Psoas muscle (tissue), 7 donors: ENCODE measurements at regions not wholly inside any gene's neighbourhood (a gene's known extent, or its start where the extent isn't known, plus 50 kb on each side); places are given as distances from the start of the nearest gene placed in this dataset.

Experiments used
- ATAC-seq, 4 donors: fragments of 200-7000 bp; cut with Tn5 transposase; one replicate each; pipeline ENCODE4 v1.9.1; 2020; ENCODE audit warnings: moderate library complexity in 3 of 4, mild to moderate bottlenecking in 2 of 4
- DNase-seq, 2 donors: peaks; one replicate each; pipeline ENCODE4 v3.0.0-alpha.2; 2020
- H3K27ac ChIP-seq: fragments of 200-600 bp; one replicate; pipeline ENCODE4 v1.8.0; 2022
- H3K27me3 ChIP-seq, 3 donors: fragments of 200-600 bp in 1 of 3; one replicate each; pipeline versions ENCODE4 v1.6.1 to v1.8.0; 2013 to 2022; ENCODE audit warnings: low read length in 2 of 3, mild to moderate bottlenecking in 2 of 3, moderate library complexity in 1 of 3; ENCODE audit not compliant: insufficient read depth in 3 of 3
- H3K36me3 ChIP-seq, 2 donors: fragments of 200-600 bp in 1 of 2; one replicate each; pipeline versions ENCODE4 v1.6.1 to v1.8.0; 2013 to 2022; ENCODE audit warnings: low read depth in 1 of 2, mild to moderate bottlenecking in 1 of 2, moderate library complexity in 1 of 2; ENCODE audit not compliant: insufficient read depth in 1 of 2
- H3K4me1 ChIP-seq: fragments of 200-600 bp; one replicate; pipeline ENCODE4 v1.8.0; 2022
- H3K4me3 ChIP-seq: fragments of 200-600 bp; one replicate; pipeline ENCODE4 v1.8.0; 2022; ENCODE audit warnings: mild to moderate bottlenecking
- H3K9me3 ChIP-seq: fragments of 200-600 bp; one replicate; pipeline ENCODE4 v1.8.0; 2022
- CTCF ChIP-seq: fragments of 200-600 bp; IDR thresholded peaks from one replicate; pipeline ENCODE4 v1.8.0; 2022; ENCODE audit warnings: antibody characterized with exemption
- WGBS, 3 donors: extraction: QIAGEN DNeasy Blood & Tissue Kit; methylation state at CpG; one replicate each; pipeline versions ENCODE4 v1.1.6 to v1.1.7; 2013; 5-methylcytosine and 5-hydroxymethylcytosine counted together
- intact Hi-C, 2 donors: fragments of 100-400 bp; cut with DNase I; formaldehyde crosslinking; loops; one replicate each; pipeline versions ENCODE4 v1.11.0 to v1.14.2; 2022
- donor health status: healthy with polysubstance abuse.
- donor health status: DM: no; HTN: no; CAD: no; lungs with moderate emphysema.
- donor health status: Bipolar disorder and iron deficiency.
- donor health status: healthy.
- donor health status: DM: yes; HTN: yes; CAD: no.
- donor health status: DM: no; HTN: no; CAD: no.
- donor health status: DM: yes; HTN: yes; CAD: no.

GRCh38 chr15:70477750-70478250, 285.6 kb downstream of the UACA start:
- Histone ChIP-seq H3K36me3 (no peaks in the 10 kb centered on the region), H3K27me3 (peaks cover 0 to 7% (median 0%) of the 10 kb centered on the region in 3 donors), H3K4me1 (peaks cover 23% of the 10 kb centered on the region), H3K27ac (no peak overlapping the region), H3K4me3 (no peak overlapping the region), H3K9me3 (no peaks in the 10 kb centered on the region)
- no peak for DNase-seq
- TF ChIP-seq CTCF = no peak
- no peak for ATAC-seq
- intact Hi-C loops = loop anchor here in 1 of 2 donors (10.0 kb wide), 1 partner anchor 273 kb away; no protein-coding TSS in a partner anchor
- WGBS, 3 donors = 92 to 98% (median 95%) methylated on average over 7 to 9 of the region's 9 CpGs

- no peaks in the 10 kb centered on the region for H3K9me3 ChIP-seq
- TF ChIP-seq CTCF = no peak
- WGBS, 3 donors = 98 to 100% (median 99%) methylated on average over 5 of the region's 5 CpGs
- no peak for ATAC-seq
- intact Hi-C loops = loop anchor here in 1 of 2 donors (10.0 kb wide), 1 partner anchor 272 kb away; no protein-coding TSS in a partner anchor
- no peak overlapping the region for H3K27ac ChIP-seq
- H3K36me3 ChIP-seq = no peaks in the 10 kb centered on the region
- H3K4me3 ChIP-seq = no peak overlapping the region
- H3K4me1 ChIP-seq = peaks cover 23% of the 10 kb centered on the region
- H3K27me3 ChIP-seq = no peaks in the 10 kb centered on the region
- DNase-seq = no peak
Measured at GRCh38 chr15:70476441-70476840, 286.9 kb downstream of the UACA start.

- TF ChIP-seq CTCF = no peak
- intact Hi-C loops = loop anchor here in 1 of 2 donors (10.0 kb wide), 1 partner anchor 271 kb away; no protein-coding TSS in a partner anchor
- peaks cover 23% of the 10 kb centered on the region for H3K4me1 ChIP-seq
- H3K9me3 ChIP-seq = no peaks in the 10 kb centered on the region
- no peak for DNase-seq
- no peaks in the 10 kb centered on the region for H3K36me3 ChIP-seq
- no peak for ATAC-seq
- no peak overlapping the region for H3K27ac ChIP-seq
- no peak overlapping the region for H3K4me3 ChIP-seq
- no peaks in the 10 kb centered on the region for H3K27me3 ChIP-seq
Measured at GRCh38 chr15:70475921-70476320, 287.4 kb downstream of the UACA start.

- no peak for TF ChIP-seq CTCF
- Histone ChIP-seq H3K27ac (peak overlapping the region; percentile 81), H3K36me3 (no peaks in the 10 kb centered on the region), H3K27me3 (no peaks in the 10 kb centered on the region), H3K4me1 (peaks cover 23% of the 10 kb centered on the region), H3K4me3 (peak overlapping the region; percentile 46), H3K9me3 (no peaks in the 10 kb centered on the region)
- ATAC-seq (no peak), DNase-seq (no peak)
- intact Hi-C loops = loop anchor here in 1 of 2 donors (10.0 kb wide), 1 partner anchor 271 kb away; no protein-coding TSS in a partner anchor
- WGBS, 3 donors = 74 to 81% (median 74%) methylated on average over 7 of the region's 7 CpGs
Measured at GRCh38 chr15:70475407-70475781, 288.0 kb downstream of the UACA start.
